WERI-Rb-1 (cell line): ENCODE measurements at regions not wholly inside any gene's neighbourhood (a gene's known extent, or its start where the extent isn't known, plus 50 kb on each side); places are given as distances from the start of the nearest gene placed in this dataset.
"Not testable (repeated sequence)": the region's sequence is repeated elsewhere in the genome, so short reads cannot be mapped to it uniquely, and the experiment has no call there.

Experiments used
- DNase-seq: peaks from one replicate; pipeline ENCODE4 v3.0.0-alpha.2; 2020
- H3K27ac ChIP-seq: fragments of 250-450 bp; sonication (Bioruptor Pico); 2 replicates; pipeline ENCODE4 v1.5.1; 2020; ENCODE audit warnings: mild to moderate bottlenecking, moderate library complexity
- H3K27me3 ChIP-seq: fragments of 250-450 bp; sonication (Bioruptor Pico); 2 replicates; pipeline ENCODE4 v1.5.1; 2021; ENCODE audit warnings: mild to moderate bottlenecking, low read depth, moderate library complexity; ENCODE audit not compliant: insufficient read depth, severe bottlenecking
- H3K36me3 ChIP-seq: fragments of 250-450 bp; sonication (Bioruptor Pico); 2 replicates; pipeline ENCODE4 v1.5.1; 2020; ENCODE audit warnings: mild to moderate bottlenecking, moderate library complexity
- H3K4me3 ChIP-seq: 2 replicates; pipeline ENCODE4 v1.5.1; 2011; ENCODE audit warnings: low read depth, mild to moderate bottlenecking, control low read depth, low read length
- H3K9me3 ChIP-seq: fragments of 250-450 bp; sonication (Bioruptor Pico); 2 replicates; pipeline ENCODE4 v1.5.1; 2021; ENCODE audit warnings: mild to moderate bottlenecking, moderate library complexity; ENCODE audit not compliant: severe bottlenecking
- CTCF ChIP-seq: IDR thresholded peaks from 2 replicates; pipeline ENCODE4 v1.5.1; 2011; ENCODE audit warnings: low read depth, mild to moderate bottlenecking, control low read depth, inconsistent platforms, low read length

DNA sequence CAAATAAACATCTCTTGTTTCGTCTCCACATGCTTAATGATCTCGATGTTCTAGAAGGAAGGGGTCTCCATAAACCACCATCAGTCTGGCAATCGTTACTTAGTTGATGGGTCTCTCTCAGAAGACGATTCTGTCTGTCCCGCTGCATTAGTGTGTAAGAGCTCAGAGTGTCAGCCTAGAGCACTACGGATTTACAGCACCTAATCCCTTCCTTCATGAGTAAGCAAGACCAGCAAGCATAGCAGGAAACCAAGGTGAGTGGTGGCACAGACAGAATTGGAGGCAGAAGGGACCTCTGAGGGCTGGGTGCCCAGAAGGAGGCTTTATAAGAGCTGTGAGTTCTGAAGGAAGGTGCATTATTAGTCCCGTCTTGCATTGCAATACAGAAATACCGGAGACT lies 440.1 kb downstream of the RBFOX1 start:
- DNase-seq, result peak; percentile 39
- TF ChIP-seq CTCF, result no peak
- Histone ChIP-seq H3K9me3 (no peaks in the 10 kb centered on the region), H3K36me3 (no peaks in the 10 kb centered on the region), H3K27me3 (no peaks in the 10 kb centered on the region), H3K27ac (no peak overlapping the region), H3K4me3 (no peak overlapping the region)

DNA sequence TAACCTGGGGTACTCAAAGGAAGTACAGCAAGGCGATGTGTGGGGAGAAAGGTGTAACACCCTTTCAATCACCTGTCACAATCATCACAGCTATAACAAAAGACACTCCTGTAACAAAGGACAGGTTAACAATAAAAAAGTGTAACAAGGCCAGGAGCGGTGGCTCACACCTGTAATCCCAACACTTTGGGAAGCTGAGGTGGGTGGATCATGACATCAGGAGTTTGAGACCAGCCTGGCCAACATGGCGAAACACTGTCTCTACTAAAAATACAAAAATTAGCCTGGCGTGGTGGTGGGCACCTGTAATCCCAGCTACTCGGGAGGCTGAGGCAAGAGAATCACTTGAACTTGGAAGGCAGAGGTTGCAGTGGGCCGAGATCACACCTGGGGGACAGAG lies 436.4 kb downstream of the RBFOX1 start:
- not testable (repeated sequence) for DNase-seq, H3K36me3 ChIP-seq, H3K9me3 ChIP-seq, H3K27me3 ChIP-seq, H3K27ac ChIP-seq, H3K4me3 ChIP-seq

DNA sequence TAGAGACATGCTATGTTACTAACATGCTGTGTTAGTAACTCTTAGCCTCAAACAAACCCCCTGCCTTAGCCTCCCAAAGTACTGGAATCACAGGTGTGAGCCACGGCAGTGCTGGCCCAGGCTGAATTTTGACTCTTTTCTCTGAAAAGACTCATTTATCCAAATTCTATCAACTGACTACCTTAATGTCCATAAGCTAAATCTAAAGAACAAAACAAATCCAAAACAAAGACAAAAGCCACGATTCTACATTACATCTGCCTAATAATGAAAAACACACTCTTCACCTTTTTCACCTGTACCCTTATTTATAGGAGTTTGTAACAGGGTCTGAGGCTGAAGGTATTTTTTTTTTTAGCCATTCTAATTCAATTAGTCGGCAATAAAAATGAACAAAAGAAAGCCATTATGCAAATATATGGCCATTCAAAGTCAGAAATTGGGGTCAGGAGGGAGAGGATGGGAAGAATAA lies 432.5 kb downstream of the RBFOX1 start:
- no peaks in the 10 kb centered on the region for H3K27me3 ChIP-seq
- H3K4me3 ChIP-seq, result no peak overlapping the region
- H3K9me3 ChIP-seq, result no peaks in the 10 kb centered on the region
- H3K27ac ChIP-seq, result no peak overlapping the region
- no peaks in the 10 kb centered on the region for H3K36me3 ChIP-seq
- no peak for TF ChIP-seq CTCF
- no peak for DNase-seq

DNA sequence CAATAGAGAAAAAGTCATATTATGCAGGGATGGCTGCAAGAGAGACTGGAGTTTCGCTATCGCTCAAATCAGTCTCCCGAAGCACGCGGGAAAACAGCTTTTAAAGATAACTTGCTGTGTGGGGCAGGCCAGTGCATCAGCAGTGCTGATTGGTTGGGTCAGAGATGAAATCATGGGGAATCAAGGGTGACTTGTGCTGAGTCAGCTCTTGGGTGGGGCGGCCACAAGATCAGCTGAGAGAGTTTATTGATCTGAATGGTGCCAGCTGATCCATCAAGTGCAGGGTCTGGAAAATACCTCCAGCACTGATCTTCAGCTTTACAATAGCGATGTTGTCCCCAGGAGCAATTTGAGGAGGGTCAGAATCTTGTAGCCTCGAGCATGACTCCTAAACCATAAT lies 430.5 kb downstream of the RBFOX1 start:
- no peak for TF ChIP-seq CTCF
- H3K36me3 ChIP-seq, result no peaks in the 10 kb centered on the region
- no peaks in the 10 kb centered on the region for H3K27me3 ChIP-seq
- H3K27ac ChIP-seq, result no peak overlapping the region
- H3K4me3 ChIP-seq, result no peak overlapping the region
- DNase-seq, result no peak
- H3K9me3 ChIP-seq, result no peaks in the 10 kb centered on the region
